ENCODE measurements at regions not wholly inside any gene's neighbourhood (a gene's known extent, or its start where the extent isn't known, plus 50 kb on each side); places are given as distances from the start of the nearest gene placed in this dataset.

DNA sequence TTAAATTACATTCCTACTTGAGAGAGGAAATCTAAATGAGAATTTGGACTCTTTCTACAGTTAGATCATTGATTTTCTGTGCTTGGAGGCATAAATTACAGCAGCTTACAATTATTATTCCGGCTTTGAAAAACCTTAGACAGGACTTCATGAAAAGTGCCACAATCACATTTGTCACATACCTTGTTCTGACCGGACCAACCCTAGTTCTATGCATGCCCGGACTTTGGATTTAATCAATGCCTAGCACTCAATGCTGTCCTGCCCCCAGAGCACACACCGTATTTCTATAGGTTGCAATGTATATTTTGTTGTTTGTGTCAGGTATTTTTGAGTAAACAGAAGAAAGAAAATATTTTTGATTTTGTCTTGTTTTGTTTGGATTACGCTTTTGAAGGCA is 424.7 kb upstream of the PDZRN3 start:
- TF ChIP-seq, protein P1, sequence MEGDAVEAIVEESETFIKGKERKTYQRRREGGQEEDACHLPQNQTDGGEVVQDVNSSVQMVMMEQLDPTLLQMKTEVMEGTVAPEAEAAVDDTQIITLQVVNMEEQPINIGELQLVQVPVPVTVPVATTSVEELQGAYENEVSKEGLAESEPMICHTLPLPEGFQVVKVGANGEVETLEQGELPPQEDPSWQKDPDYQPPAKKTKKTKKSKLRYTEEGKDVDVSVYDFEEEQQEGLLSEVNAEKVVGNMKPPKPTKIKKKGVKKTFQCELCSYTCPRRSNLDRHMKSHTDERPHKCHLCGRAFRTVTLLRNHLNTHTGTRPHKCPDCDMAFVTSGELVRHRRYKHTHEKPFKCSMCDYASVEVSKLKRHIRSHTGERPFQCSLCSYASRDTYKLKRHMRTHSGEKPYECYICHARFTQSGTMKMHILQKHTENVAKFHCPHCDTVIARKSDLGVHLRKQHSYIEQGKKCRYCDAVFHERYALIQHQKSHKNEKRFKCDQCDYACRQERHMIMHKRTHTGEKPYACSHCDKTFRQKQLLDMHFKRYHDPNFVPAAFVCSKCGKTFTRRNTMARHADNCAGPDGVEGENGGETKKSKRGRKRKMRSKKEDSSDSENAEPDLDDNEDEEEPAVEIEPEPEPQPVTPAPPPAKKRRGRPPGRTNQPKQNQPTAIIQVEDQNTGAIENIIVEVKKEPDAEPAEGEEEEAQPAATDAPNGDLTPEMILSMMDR (IDR thresholded peaks at IDR 0.05; ENCODE audit: low read depth, low read length, poor library complexity, severe bottlenecking) = no peak
- TF ChIP-seq EZH2phosphoT487 (IDR thresholded peaks at IDR 0.05; ENCODE audit: borderline replicate concordance, low read length) = no peak
